GM23248 (cell line): ENCODE measurements at regions not wholly inside any gene's neighbourhood (a gene's known extent, or its start where the extent isn't known, plus 50 kb on each side); places are given as distances from the start of the nearest gene placed in this dataset.

Source experiments
- DNase-seq: peaks from one replicate; pipeline ENCODE4 v3.0.0-alpha.2; 2015
- H2AFZ ChIP-seq: fragments of 200-600 bp; sonication (generic); 2 replicates; pipeline ENCODE4 v1.6.1; 2016; ENCODE audit warnings: antibody characterized with exemption
- H3F3A ChIP-seq: fragments of 200-600 bp; sonication (generic); 2 replicates; pipeline ENCODE4 v1.6.1; 2016; ENCODE audit warnings: mild to moderate bottlenecking, antibody characterized with exemption, mixed run types; ENCODE audit not compliant: insufficient read depth
- H3K27ac ChIP-seq: fragments of 200-600 bp; sonication (generic); 2 replicates; pipeline ENCODE4 v1.5.1; 2016; ENCODE audit warnings: mild to moderate bottlenecking
- H3K27me3 ChIP-seq: fragments of 200-600 bp; sonication (generic); replicated peaks from 2 replicates; pipeline ENCODE4 v1.6.1; 2016; ENCODE audit warnings: mild to moderate bottlenecking; ENCODE audit not compliant: insufficient read depth
- H3K36me3 ChIP-seq: fragments of 200-600 bp; sonication (generic); 2 replicates; pipeline ENCODE4 v1.6.1; 2016; ENCODE audit warnings: low read depth, mild to moderate bottlenecking
- H3K4me1 ChIP-seq: fragments of 200-600 bp; sonication (generic); 2 replicates; pipeline ENCODE4 v1.6.1; 2016; ENCODE audit warnings: mild to moderate bottlenecking; ENCODE audit not compliant: insufficient read depth
- H3K4me2 ChIP-seq: fragments of 200-600 bp; sonication (generic); one replicate; pipeline ENCODE4 v1.6.1; 2016; ENCODE audit warnings: mild to moderate bottlenecking; ENCODE audit not compliant: unreplicated experiment
- H3K4me3 ChIP-seq: fragments of 200-600 bp; sonication (generic); 2 replicates; pipeline ENCODE4 v1.5.1; 2016; ENCODE audit warnings: mild to moderate bottlenecking
- H3K79me2 ChIP-seq: fragments of 200-600 bp; sonication (generic); 2 replicates; pipeline ENCODE4 v1.6.1; 2016; ENCODE audit warnings: mild to moderate bottlenecking; ENCODE audit not compliant: insufficient read depth
- H3K9ac ChIP-seq: fragments of 200-600 bp; sonication (generic); 2 replicates; pipeline ENCODE4 v1.6.1; 2016; ENCODE audit warnings: mild to moderate bottlenecking
- H3K9me2 ChIP-seq: fragments of 200-600 bp; sonication (generic); 2 replicates; pipeline ENCODE4 v1.6.1; 2016; ENCODE audit warnings: mixed run types, mild to moderate bottlenecking, moderate library complexity; ENCODE audit not compliant: insufficient read depth
- H3K9me3 ChIP-seq: fragments of 200-600 bp; sonication (generic); one replicate; pipeline ENCODE4 v1.6.1; 2017; ENCODE audit warnings: low read depth
- H4K20me1 ChIP-seq: fragments of 200-600 bp; sonication (generic); 2 replicates; pipeline ENCODE4 v1.6.0; 2016; ENCODE audit not compliant: insufficient read depth
- EZH2 ChIP-seq: fragments of 200-600 bp; sonication (generic); IDR thresholded peaks from 2 replicates; pipeline ENCODE4 v1.6.1; 2018; ENCODE audit warnings: antibody characterized with exemption, mild to moderate bottlenecking; ENCODE audit not compliant: insufficient read depth, poor library complexity, severe bottlenecking
- EZH2phosphoT487 ChIP-seq: fragments of 200-600 bp; sonication (generic); IDR thresholded peaks from 2 replicates; pipeline ENCODE4 v1.6.1; 2018; ENCODE audit warnings: antibody characterized with exemption, moderate library complexity, mild to moderate bottlenecking, low read depth; ENCODE audit not compliant: insufficient read depth
- WGBS, 2 experiments: methylation state at CpG; one replicate each; pipeline ENCODE4 v1.1.6; 2015 to 2017; ENCODE audit warnings: low lambda C conversion rate in 2 of 2, low coverage in 1 of 2; ENCODE audit errors: missing lambda C conversion rate in 2 of 2; 5-methylcytosine and 5-hydroxymethylcytosine counted together
- in situ Hi-C: fragments of 300-500 bp; cut with MboI; formaldehyde crosslinking; loops from 2 replicates; pipeline ENCODE4 v1.15.0; 2020

- Histone ChIP-seq H3K36me3 (no peaks in the 10 kb centered on the region), H3K9me3 (no peaks in the 10 kb centered on the region), H3K27ac (no peak overlapping the region), H2AFZ (no peak overlapping the region), H3K27me3 (no peaks in the 10 kb centered on the region), H3K4me3 (no peak overlapping the region), H3K4me1 (no peaks in the 10 kb centered on the region), H3K79me2 (no peaks in the 10 kb centered on the region), H3F3A (no peaks in the 10 kb centered on the region), H3K9me2 (no peaks in the 10 kb centered on the region), H4K20me1 (no peaks in the 10 kb centered on the region), H3K9ac (no peak overlapping the region), H3K4me2 (no peak overlapping the region)
- 13 to 18% methylated on average over 6 of the region's 6 CpGs for WGBS, 2 experiments
- no peak for TF ChIP-seq EZH2phosphoT487
- TF ChIP-seq EZH2 = no peak
- in situ Hi-C loops = no loop called here
- DNase-seq = no peak
These were observed 168.6 kb upstream of the HS3ST4 start for GRCh38 chr16:25523183-25523582.

GRCh38 chr16:25512041-25512440, 179.7 kb upstream of the HS3ST4 start:
- Histone ChIP-seq H3F3A (no peaks in the 10 kb centered on the region), H3K4me3 (no peak overlapping the region), H3K9me3 (no peaks in the 10 kb centered on the region), H4K20me1 (no peaks in the 10 kb centered on the region), H3K4me1 (no peaks in the 10 kb centered on the region), H3K9ac (no peak overlapping the region), H3K9me2 (no peaks in the 10 kb centered on the region), H3K27ac (no peak overlapping the region), H3K36me3 (no peaks in the 10 kb centered on the region), H3K79me2 (no peaks in the 10 kb centered on the region), H3K27me3 (no peaks in the 10 kb centered on the region), H3K4me2 (no peak overlapping the region), H2AFZ (no peak overlapping the region)
- in situ Hi-C loops = no loop called here
- TF ChIP-seq EZH2 (no peak), EZH2phosphoT487 (no peak)
- DNase-seq = no peak

- in situ Hi-C loops = no loop called here
- no peak overlapping the region for H3K27ac ChIP-seq
- H3K4me3 ChIP-seq = no peak overlapping the region
- H3K9me2 ChIP-seq = no peaks in the 10 kb centered on the region
- no peak for TF ChIP-seq EZH2
- TF ChIP-seq EZH2phosphoT487 = no peak
- no peaks in the 10 kb centered on the region for H4K20me1 ChIP-seq
- H3K4me2 ChIP-seq = no peak overlapping the region
- H3K9ac ChIP-seq = no peak overlapping the region
- H3K79me2 ChIP-seq = no peaks in the 10 kb centered on the region
- no peaks in the 10 kb centered on the region for H3K36me3 ChIP-seq
- no peaks in the 10 kb centered on the region for H3F3A ChIP-seq
- DNase-seq = no peak
- whole genome bisulfite sequencing, 2 experiments = 0 to 6% methylated on average over 1 of the region's 1 CpG
- no peaks in the 10 kb centered on the region for H3K9me3 ChIP-seq
- no peaks in the 10 kb centered on the region for H3K27me3 ChIP-seq
- H2AFZ ChIP-seq = no peak overlapping the region
- no peaks in the 10 kb centered on the region for H3K4me1 ChIP-seq
These were observed 182.3 kb upstream of the HS3ST4 start for GRCh38 chr16:25509456-25509855.

- no peak overlapping the region for H3K4me3 ChIP-seq
- no peaks in the 10 kb centered on the region for H3K4me1 ChIP-seq
- no peaks in the 10 kb centered on the region for H3K9me3 ChIP-seq
- H3K36me3 ChIP-seq = no peaks in the 10 kb centered on the region
- no peak for DNase-seq
- H3K9me2 ChIP-seq = no peaks in the 10 kb centered on the region
- in situ Hi-C loops = no loop called here
- TF ChIP-seq EZH2phosphoT487 = no peak
- TF ChIP-seq EZH2 = no peak
- no peak overlapping the region for H3K9ac ChIP-seq
- H4K20me1 ChIP-seq = no peaks in the 10 kb centered on the region
- H2AFZ ChIP-seq = no peak overlapping the region
- WGBS, 2 experiments = 23% methylated on average over 3 of the region's 3 CpGs
- H3K4me2 ChIP-seq = no peak overlapping the region
- no peak overlapping the region for H3K27ac ChIP-seq
- H3F3A ChIP-seq = no peaks in the 10 kb centered on the region
- H3K79me2 ChIP-seq = no peaks in the 10 kb centered on the region
- H3K27me3 ChIP-seq = no peaks in the 10 kb centered on the region
These were observed 190.1 kb upstream of the HS3ST4 start for GRCh38 chr16:25501530-25502255.

GRCh38 chr16:25494292-25494691, 197.5 kb upstream of the HS3ST4 start:
- Histone ChIP-seq H3K4me1 (no peaks in the 10 kb centered on the region), H3K27ac (no peak overlapping the region), H4K20me1 (no peaks in the 10 kb centered on the region), H3K4me2 (no peak overlapping the region), H2AFZ (no peak overlapping the region), H3F3A (no peaks in the 10 kb centered on the region), H3K4me3 (no peak overlapping the region), H3K9me3 (no peaks in the 10 kb centered on the region), H3K27me3 (no peaks in the 10 kb centered on the region), H3K36me3 (no peaks in the 10 kb centered on the region), H3K9me2 (no peaks in the 10 kb centered on the region), H3K9ac (no peak overlapping the region), H3K79me2 (no peaks in the 10 kb centered on the region)
- in situ Hi-C loops = no loop called here
- DNase-seq = no peak
- 8% methylated on average over 2 of the region's 2 CpGs for WGBS, 2 experiments
- TF ChIP-seq EZH2 = no peak
- TF ChIP-seq EZH2phosphoT487 = no peak
